Panc1 (cell line): ENCODE measurements at regions not wholly inside any gene's neighbourhood (a gene's known extent, or its start where the extent isn't known, plus 50 kb on each side); places are given as distances from the start of the nearest gene placed in this dataset.

Experiments
- ATAC-seq: fragments of 200-7000 bp; cut with Tn5 transposase; 2 replicates; pipeline ENCODE4 v1.9.1; 2020; ENCODE audit warnings: mild to moderate bottlenecking, moderate library complexity
- BruUV-seq: library from RNA; stranded (reverse); fragments of 400-500 nt; replicated peaks from 2 replicates; lab custom pipeline; 2021; lab: Mats Ljungman, UMichigan
- CTCF ChIA-PET: fragments of 300-600 bp; sonication (Branson Sonifier 250); formaldehyde crosslinking; loops from one replicate; lab custom pipeline; 2022; ENCODE audit warnings: antibody characterized with exemption; lab: Charles Lee
- POLR2A ChIA-PET: fragments of 300-600 bp; sonication (Branson Sonifier 250); formaldehyde crosslinking; loops from one replicate; lab custom pipeline; 2022; ENCODE audit warnings: antibody characterized with exemption; lab: Charles Lee
- DNase-seq: peaks from one replicate; pipeline ENCODE4 v3.0.0-alpha.2; 2010; ENCODE audit warnings: low read depth, low spot score
- H3K27ac ChIP-seq: 2 replicates; pipeline ENCODE4 v1.5.1; 2011; ENCODE audit warnings: mild to moderate bottlenecking, low read length, inconsistent platforms
- H3K27me3 ChIP-seq: fragments of 200-500 bp; sonication (Bioruptor generic); 2 replicates; pipeline ENCODE4 v1.6.0; 2014; ENCODE audit warnings: low read length, inconsistent platforms; ENCODE audit not compliant: control insufficient read depth, insufficient read depth
- H3K36me3 ChIP-seq: fragments of 200-500 bp; sonication (Bioruptor generic); 2 replicates; pipeline ENCODE4 v1.5.1; 2014; ENCODE audit warnings: inconsistent platforms, mild to moderate bottlenecking, low read length, moderate library complexity; ENCODE audit not compliant: control insufficient read depth, insufficient read depth
- H3K4me1 ChIP-seq: 2 replicates; pipeline ENCODE4 v1.5.1; 2011; ENCODE audit warnings: inconsistent platforms, mild to moderate bottlenecking, low read length, moderate library complexity; ENCODE audit not compliant: control insufficient read depth, insufficient read depth
- H3K4me3 ChIP-seq, 2 experiments: 2 replicates each; pipeline ENCODE4 v1.5.1; 2011 to 2012; ENCODE audit warnings: low read depth in 2 of 2, low read length in 2 of 2, mild to moderate bottlenecking in 2 of 2, inconsistent platforms in 1 of 2, moderate library complexity in 1 of 2
- H3K9me3 ChIP-seq: fragments of 200-500 bp; sonication (Bioruptor generic); 2 replicates; pipeline ENCODE4 v1.5.1; 2014; ENCODE audit warnings: low read depth, mild to moderate bottlenecking, inconsistent platforms, low read length, moderate library complexity; ENCODE audit not compliant: control insufficient read depth, insufficient read depth
- CTCF ChIP-seq: fragments of 450-650 bp; IDR thresholded peaks from 2 replicates; pipeline ENCODE4 v1.5.1; 2017; ENCODE audit warnings: mild to moderate bottlenecking
- POLR2AphosphoS5 ChIP-seq: IDR thresholded peaks from 2 replicates; pipeline ENCODE4 v1.6.1; 2012; ENCODE audit warnings: mild to moderate bottlenecking, low read depth, low read length, moderate library complexity
- REST ChIP-seq, 2 experiments: IDR thresholded peaks; 2 replicates each; pipeline ENCODE4 v1.6.1; 2011 to 2012; ENCODE audit warnings: low read depth in 2 of 2, control low read depth in 1 of 2, low read length in 1 of 2, mild to moderate bottlenecking in 1 of 2, moderate library complexity in 1 of 2; ENCODE audit not compliant: insufficient read depth in 1 of 2
- SIN3A ChIP-seq: IDR thresholded peaks from 2 replicates; pipeline ENCODE4 v1.6.1; 2012; ENCODE audit warnings: low read depth, mild to moderate bottlenecking, low read length, moderate library complexity, borderline replicate concordance; ENCODE audit not compliant: insufficient read depth
- TCF7L2 ChIP-seq: IDR thresholded peaks from 2 replicates; pipeline ENCODE4 v1.6.1; 2011; ENCODE audit warnings: mild to moderate bottlenecking, low read depth, low read length, inconsistent platforms
- in situ Hi-C: cut with HindIII; loops from 2 replicates; pipeline ENCODE4 v1.10.0; 2016; ENCODE audit warnings: low sequenced_read_pairs, low pct_unique_long_range_greater_than_20kb
- intact Hi-C: fragments of 100-400 bp; cut with micrococcal nuclease; formaldehyde crosslinking; loops from one replicate; pipeline ENCODE4 v1.10.0; 2022; ENCODE audit not compliant: unreplicated experiment

GRCh38 chr6:8246403-8246802 is 144.1 kb upstream of the EEF1E1 start:
- no TSS peak for BruUV-seq
- CTCF ChIA-PET = no interaction called here

GRCh38 chr6:8245726-8246125 is 143.4 kb upstream of the EEF1E1 start:
- BruUV-seq = no TSS peak
- in situ Hi-C loops (no loop called here), intact Hi-C loops (no loop called here)
- Histone ChIP-seq H3K27me3 (no peaks in the 10 kb centered on the region; the same call in 1 of the 2 replicates), H3K4me3 (no peak overlapping the region), H3K27ac (no peak overlapping the region), H3K36me3 (no peaks in the 10 kb centered on the region), H3K9me3 (no peaks in the 10 kb centered on the region), H3K4me1 (no peaks in the 10 kb centered on the region)
- no peak for ATAC-seq
- TF ChIP-seq REST (IDR thresholded peaks at IDR 0.05; ENCODE audit: insufficient read depth in 1 of 2, low read depth in 2 of 2, low read length in 1 of 2) = no peak
- TF ChIP-seq SIN3A = no peak
- TF ChIP-seq CTCF = no peak
- TF ChIP-seq TCF7L2 = no peak
- no peak for TF ChIP-seq POLR2AphosphoS5
- DNase-seq = no peak
- POLR2A ChIA-PET = no interaction called here
- CTCF ChIA-PET = no interaction called here

More at GRCh38 chr6:8246403-8246802, 144.1 kb upstream of the EEF1E1 start:
- in situ Hi-C loops = no loop called here
- Histone ChIP-seq H3K4me3 (no peak overlapping the region), H3K9me3 (no peaks in the 10 kb centered on the region), H3K27me3 (no peaks in the 10 kb centered on the region; the same call in 1 of the 2 replicates), H3K36me3 (no peaks in the 10 kb centered on the region), H3K4me1 (no peaks in the 10 kb centered on the region), H3K27ac (no peak overlapping the region)
- intact Hi-C loops = no loop called here
- DNase-seq (no peak), ATAC-seq (no peak)
- POLR2A ChIA-PET = no interaction called here
- TF ChIP-seq TCF7L2 (no peak), SIN3A (no peak), REST (IDR thresholded peaks at IDR 0.05; ENCODE audit: insufficient read depth in 1 of 2, low read depth in 2 of 2, low read length in 1 of 2) (no peak), POLR2AphosphoS5 (no peak), CTCF (no peak)
